ENCODE measurements at regions not wholly inside any gene's neighbourhood (a gene's known extent, or its start where the extent isn't known, plus 50 kb on each side); places are given as distances from the start of the nearest gene placed in this dataset.
"Not testable (repeated sequence)": the region's sequence is repeated elsewhere in the genome, so short reads cannot be mapped to it uniquely, and the experiment has no call there.

DNA sequence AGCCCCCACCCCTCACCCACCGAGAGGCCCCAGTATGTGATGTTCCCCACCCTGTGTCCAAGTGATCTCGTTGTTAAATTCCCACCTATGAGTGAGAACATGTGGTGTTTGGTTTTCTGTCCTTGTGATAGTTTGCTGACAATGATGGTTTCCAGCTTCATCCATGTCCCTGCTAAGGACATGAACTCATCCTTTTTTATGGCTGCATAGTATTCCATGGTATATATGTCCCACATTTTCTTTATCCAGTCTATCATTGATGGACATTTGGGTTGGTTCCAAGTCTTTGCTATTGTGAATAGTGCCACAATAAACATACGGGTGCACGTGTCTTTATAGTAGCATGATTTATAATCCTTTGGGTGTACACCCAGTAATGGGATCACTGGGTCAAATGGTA is 79.2 kb downstream of the PXDC1 start:
- DNase-seq = not testable (repeated sequence)

DNA sequence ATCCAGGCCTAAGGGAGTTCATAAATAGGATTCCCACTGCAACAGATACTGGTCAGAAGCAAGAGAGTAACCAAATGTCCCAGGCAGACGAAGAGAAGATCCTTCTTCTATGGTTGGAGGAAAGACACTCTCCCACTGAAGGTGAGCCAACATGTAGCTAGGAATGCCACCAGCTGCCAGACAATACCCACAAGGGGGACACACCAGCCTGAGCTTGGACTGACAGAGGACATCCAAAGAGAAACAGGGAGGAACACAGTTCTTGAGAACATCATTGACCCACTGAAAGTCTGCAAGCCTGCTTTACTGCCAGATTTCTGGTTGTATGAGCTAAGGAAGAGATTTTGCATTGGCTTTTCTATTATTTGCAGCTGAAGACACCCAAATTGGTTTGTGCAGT is 80.1 kb downstream of the PXDC1 start:
- no peak for DNase-seq

DNA sequence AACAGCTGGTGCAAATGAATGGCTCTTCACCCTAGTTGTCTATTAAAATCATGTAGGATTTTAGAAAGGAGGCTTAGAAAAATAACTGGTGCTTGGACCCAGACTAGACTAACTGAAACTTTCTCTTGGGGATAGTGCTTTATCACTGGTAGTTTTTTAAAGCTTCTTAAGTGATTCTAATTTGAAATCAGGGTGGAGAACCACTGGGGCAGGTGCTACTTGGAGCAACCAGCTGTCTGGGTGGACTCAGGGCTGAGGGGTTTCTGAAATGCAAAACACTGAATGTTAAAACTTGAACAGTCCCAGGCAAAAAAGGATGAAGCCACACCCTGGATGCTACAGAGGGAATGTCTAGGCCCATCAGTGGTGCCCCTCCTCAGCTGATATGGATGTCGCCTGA is 81.2 kb downstream of the PXDC1 start:
- DNase-seq = no peak

DNA sequence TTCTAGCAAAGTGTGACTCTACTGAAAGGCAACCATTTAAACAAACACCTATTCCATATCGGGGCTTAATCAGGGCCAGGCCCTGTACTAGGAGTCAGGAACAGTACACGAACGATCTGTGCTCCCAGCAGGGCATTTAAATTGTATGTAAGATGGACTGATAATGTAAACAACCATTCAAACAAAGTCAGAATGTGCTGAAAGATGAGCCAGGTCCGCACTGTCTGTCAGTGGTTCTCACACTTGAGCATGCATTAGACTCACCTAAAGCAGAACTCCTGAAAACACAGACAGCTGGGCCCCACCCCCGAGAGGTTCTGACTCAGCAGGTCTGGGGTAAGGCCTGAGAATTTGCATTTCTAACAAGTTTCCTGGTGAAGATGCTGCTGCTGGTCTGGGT is 81.6 kb downstream of the PXDC1 start:
- DNase-seq = no peak

DNA sequence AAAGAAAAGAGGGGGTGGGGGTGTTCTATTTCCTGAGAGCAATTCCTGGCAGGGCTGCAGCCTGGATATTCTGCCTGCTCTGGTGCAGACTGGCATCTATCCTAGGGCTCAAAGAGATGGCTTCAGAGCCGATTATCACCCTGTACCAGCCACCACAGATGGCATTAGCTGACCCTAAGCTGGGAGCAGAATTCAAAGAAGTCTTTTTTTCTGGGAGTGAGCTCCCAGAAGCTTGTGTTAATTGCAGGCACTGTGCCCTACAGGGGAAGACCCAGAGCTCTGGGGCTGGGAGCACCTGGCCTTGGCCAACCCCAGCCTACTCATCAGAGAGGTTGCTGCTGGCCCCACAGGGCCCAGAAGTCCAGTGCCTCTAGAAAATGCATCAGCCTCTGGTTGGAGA is 85.9 kb downstream of the PXDC1 start:
- no peak for DNase-seq

DNA sequence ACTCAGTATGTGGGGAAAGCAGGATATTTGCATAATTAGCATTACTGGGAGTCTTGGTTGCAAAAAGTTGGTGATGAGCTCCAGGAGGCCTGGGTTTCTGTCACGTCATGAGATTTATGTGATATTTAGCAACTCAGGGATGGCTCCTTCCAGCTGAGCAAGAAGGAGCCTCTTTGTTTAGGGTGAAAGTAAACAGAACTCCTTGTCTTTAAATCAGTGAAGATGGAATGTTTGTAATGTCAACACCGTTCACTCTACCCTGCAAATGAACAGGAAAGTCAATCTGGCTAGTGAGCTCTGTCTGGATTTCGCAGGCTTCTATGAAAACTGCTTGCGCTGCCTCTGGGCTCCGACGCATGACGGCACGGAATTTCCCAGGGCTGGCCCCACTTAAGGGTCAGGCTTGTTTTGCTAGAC is 86.9 kb downstream of the PXDC1 start:
- DNase-seq = no peak

DNA sequence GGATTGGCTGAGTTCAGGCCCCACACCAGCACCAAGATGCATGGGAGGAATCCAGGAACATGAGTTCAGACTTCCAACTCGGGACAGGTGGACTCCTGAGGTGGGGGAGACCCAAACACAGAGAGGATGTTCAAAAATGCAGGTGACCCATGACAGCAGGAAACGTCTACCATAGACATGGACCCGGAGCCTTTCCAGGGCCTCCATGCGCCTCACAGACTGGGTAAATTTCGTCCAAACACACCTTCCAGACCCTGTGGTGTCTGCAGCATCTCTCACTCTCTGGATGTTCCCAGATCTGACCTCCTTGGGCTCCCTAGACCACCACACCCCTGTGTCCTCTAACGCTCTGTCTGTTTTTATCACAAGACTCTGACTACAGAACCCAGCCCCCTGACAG is 87.7 kb downstream of the PXDC1 start:
- no peak for DNase-seq

DNA sequence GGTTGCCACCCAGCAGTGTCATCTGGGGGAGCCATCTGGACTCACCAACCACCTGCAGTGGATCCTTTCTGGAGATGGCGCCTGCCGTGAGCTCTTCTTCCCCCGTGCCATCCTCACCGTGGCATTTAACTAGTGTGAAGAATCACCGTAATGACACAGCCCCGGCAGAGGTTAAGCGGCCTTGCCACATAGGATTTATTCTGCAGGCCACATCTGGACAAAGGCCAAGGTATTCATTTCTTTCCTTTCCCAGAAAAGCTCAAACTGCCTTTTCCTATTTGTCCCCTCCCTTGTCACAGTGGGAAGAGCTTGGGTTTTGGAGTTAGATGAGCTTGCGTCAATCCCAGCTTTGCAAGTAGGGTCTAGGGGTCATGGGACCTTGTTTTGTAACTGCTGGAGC is 88.4 kb downstream of the PXDC1 start:
- no peak for DNase-seq

DNA sequence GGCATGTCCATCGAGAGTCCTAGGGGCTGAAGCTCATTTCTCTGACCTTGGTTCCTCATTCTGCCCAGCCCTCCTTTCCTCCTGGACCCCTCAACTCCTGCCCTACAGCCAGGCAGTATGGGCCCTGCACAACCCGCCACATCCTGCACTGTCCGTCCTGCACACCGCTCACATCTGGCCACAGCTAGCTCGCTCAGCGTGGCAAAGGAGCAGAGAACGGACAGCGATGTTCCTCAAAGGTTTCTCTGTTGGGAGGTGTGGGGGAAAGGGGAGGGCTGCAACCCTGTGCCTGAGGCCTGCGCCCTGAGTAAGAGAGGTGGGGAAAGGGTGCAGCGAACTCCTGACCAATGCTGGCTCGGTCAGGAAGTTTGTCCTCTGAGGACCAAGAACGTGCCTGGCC is 90.1 kb downstream of the PXDC1 start:
- no peak for DNase-seq

DNA sequence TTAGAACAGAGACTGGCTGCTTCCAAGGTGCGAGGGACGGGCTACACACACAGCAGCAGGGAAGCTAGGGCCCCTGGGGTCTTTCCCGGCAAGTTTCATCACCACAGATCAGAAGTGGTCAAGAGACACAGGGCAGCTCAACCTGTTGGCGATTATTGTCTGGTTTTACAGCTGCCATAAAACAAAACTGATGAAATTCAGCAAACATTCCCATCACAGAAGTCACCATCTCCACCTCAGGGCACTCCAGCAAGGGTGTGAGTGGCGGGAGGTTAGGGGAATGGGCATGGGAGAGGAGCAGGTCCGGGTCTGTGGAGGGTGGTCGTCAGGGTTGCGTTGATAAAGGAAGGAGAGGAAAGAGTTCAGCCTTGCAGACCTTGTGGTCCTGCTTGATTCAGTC is 91.0 kb downstream of the PXDC1 start:
- no peak for DNase-seq

DNA sequence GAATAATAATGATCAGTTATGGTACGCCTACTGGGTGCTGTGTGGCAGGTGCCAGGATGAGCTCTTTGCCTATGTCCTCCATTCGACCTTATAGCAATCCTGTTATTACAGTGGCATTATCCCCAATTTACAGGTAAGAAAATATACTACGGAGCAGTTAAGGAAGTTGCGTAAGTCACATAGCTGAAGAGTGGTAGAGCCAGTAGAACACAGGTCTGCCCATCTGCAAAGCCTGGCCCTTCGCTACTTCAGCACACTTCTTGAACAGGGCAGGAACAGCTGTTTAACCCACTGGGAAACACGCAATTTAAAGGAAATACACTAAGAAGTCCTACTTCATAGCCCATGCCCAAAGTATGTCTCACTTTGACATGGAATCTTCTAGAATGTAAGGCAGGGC is 91.8 kb downstream of the PXDC1 start:
- no peak for DNase-seq

DNA sequence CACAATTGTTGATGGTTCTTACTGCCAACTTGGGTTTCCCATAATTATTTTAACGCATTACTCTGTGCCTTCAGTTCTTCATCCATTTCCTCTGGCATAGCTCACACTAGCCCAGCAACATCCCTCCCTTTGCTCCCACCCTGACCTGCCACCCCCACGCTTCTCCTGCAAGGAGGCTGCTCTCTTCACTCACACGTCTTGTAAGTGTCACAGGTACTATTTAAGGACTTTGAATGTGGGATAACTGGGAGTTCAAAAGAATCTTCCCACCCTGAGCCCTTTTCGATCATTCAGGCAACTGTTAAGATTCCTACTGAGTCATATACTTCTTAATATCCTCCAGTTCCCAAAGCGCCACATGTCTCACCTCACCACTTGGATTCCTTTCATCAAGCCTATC is 95.4 kb downstream of the PXDC1 start:
- DNase-seq = no peak

DNA sequence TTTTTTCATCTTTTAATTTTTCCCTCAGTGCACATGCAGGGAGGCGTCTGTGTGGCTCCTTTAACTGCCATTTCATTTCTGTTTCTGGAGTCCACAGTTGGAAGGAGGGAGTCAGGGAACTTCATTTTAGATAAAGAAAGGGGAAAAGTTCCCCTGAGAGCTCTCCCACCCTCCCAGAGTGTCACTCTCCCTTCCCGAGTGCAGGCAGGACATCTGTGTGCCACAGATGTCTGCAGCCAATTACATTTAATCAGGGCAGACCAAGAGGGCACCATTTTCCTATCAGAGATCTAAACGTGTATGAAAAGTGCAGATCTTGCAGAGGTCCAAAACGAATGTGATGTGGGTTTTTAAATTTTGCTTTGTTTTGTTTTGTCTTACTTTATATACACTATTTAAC is 96.6 kb downstream of the PXDC1 start:
- DNase-seq = no peak

DNA sequence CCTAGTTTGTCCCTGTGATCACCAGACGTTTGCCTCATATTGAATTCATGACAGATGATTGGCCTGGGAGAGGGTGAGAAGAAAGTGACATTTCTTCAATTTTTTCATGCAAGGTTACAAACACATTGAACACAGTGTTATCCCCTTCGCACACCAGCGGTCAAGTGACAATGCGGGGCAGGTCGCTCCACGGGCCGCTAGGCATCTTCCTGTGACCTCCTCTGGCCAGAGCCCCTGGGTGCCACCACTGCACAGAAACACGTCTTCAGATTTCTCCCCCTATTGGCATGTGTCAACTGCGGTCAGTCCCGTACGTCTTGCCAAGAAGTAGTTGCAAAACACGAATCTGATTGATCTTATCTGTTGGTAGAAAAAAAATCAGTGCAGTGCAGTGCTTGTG is 97.1 kb downstream of the PXDC1 start:
- no peak for DNase-seq

DNA sequence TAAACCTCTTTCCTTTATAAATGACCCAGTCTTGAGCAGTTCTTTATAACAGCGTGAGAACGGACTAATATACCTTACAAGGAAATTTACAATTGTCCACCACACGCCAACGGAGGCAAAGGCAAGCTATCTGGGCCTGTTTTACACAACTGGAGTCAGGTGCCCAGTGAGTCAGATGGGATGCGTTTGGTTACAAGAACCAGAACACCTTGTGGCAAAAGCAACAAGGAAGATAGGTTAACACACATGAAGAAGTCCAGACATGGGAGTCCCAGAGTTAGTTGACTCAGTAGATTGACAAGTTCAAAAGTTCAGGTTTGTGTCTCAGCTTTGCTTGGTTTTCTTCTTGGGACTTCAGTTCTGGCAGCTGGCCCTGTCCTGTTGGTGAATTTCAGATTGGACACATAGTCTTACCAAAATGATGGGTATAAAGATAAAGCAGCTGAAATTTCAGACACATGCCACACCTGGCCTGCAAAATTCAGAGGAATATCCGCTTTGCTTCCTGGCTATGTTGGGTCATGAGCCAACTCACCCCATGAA is 97.9 kb downstream of the PXDC1 start:
- no peak for DNase-seq

DNA sequence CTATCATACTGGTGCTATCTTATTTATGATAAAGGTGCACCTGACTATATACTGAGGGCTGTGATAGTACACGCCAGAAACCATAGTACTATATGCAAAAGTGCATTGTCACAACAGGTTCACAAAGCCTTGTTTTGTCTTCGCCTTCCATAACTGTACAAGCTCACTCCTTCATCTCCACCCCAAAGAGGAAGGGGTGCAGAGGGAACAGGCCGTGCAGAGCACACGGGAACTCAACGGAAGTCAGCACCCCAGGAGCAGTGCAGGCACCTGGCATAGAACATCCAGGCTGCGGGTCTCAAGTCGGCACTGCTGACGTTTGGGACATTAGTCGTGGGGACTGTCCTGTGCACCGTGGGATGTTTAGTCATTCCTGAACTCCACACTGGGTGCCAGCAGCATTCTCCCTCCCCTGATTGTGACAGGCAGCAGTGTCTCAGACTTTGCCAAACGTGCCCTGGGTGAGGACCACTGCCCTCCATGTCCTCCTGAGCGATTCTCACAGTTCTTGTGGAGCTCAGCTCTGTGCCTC is 99.7 kb downstream of the PXDC1 start:
- no peak for DNase-seq

DNA sequence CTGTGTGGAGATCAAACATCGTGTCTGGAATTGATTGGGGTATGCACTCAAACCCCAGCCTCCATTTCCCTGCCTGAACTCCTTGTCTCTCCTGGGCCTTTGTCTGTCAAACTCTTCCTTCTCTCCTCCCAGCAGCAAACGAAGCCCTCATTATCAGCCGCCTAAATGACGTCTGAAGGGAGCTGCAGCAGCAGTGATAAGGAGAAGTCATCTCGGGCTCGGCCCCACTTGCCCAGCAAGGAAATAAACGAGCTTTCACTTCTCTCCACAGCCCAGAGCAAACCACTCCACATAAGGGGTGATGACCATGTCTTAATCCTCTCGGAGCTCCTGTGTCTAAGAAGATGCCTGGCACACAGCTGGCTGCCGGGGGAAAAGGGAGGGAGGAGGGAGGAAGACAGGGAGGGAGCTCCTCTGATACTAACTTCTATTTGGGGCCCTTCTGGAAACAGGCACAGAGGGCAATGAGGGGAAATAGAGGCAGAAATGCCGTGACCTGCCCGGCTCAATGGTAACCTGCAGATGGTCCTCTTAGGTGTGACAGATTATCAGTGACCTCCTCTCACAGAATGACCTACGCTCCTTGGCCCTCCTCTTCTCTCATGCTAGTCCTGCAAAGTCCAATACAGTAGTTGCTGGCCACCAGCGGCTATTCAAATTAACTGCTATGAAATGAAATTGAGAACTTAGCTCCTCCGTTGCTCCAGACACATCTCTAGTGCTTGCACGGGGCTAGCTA is 100.4 kb downstream of the PXDC1 start:
- DNase-seq = no peak

DNA sequence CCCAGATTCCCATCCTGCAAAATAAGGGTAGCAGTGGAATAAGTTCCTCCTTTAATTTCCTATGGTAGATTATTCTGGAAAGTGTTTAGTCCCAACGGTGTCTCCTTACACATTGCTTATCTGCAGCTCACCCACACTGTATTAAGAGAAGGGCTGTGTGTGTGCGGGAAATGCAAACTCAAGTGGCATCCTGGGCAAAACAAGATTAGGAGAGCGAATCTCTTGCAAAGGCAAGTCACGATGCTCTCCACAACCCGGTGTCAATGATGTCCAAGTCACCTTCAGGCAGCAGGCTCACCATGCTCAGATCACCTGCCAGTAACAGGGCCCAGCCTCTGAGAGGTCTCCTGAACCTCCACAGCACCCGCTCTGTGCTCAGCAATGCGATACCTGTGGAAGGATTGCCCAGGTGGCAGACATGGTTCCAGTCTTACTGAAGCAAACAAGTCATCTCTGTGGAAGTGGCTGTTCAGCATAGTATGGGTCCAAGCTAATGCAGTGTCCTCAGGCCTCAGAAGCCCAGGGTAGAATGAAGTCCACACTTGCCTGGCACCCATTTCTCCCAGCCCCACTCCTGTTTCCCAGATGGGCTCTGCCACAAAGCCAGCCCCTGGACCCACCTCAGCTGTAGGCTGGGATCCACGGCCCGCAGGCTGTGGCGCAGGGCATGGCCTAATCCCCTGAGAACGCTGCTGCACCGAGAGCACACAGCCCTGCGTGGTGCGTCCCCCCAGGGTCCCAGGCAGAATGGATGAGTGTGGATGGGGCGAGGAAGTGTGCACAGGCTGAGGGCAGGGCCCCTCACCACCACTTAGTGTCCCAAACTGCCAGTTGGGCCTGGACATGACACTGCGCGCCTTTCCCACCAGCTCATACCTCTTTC is 101.2 kb downstream of the PXDC1 start:
- DNase-seq = no peak

DNA sequence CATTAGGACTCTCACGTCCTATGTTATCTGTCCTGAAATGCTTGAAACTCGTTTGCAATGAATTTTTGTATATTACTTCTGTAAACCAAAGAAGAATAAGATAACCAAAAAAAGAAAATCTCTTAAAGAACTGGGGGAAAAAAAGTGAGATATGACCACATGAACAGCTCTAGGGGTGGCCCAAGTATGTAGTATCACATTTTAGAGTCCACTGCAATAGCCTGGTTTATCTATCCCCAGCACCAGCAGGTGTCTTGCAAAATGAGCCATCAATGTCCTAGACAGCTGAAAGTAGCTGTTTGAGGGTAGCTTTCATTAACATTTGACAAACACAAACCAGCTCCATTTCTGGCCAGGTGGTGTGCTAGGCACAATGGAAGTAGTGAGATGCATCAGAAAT is 102.8 kb downstream of the PXDC1 start:
- DNase-seq = no peak

DNA sequence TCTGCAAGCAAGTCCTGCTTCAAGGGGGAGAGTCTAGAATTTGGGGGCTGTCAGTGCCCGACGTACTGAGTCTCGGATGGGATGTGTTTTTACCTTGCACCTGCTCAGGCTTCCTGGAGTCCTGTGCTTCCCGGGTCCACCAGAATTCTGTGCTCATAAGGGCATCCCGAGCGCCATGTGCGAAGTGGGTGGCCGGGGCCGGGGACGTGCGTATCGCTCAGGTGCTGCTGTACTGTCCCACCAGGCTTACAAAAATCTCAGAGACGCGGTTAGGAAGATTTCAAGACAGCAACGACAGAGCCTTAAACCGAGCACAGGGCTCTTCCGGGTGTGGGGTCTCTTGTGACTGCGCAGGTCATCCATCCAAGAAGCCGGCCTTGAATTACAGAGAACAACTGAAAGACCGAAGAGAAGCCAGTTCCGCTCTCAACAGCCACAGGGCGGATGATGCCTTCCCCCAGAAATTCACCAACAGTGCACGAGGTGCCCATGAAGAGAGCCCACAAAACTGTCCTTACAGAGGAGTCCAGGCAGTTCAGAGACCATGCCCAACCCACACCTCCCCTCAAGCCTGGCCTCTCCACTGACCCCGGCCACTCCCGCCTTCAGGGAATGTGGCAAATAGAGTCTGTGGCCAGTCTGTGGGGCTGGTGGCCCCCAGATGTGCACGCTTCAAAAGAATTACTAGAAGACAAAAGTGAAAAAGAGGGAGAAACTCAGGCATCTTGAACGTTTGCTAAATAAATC is 104.7 kb downstream of the PXDC1 start:
- no peak for DNase-seq

DNA sequence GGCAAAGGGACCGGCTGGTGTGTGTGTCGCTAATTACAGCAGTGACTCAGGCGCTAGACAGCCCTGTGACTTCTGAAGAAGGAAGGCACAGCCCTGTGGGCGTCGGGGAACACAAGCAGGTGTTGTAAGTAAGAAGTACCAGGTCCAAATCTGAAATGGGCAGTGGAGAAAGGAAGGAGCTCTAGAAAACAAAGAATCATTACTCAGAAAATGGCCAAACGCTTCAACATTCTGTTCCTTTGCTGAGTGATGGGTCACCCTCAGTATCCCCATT is 106.8 kb downstream of the PXDC1 start:
- no peak for DNase-seq

DNA sequence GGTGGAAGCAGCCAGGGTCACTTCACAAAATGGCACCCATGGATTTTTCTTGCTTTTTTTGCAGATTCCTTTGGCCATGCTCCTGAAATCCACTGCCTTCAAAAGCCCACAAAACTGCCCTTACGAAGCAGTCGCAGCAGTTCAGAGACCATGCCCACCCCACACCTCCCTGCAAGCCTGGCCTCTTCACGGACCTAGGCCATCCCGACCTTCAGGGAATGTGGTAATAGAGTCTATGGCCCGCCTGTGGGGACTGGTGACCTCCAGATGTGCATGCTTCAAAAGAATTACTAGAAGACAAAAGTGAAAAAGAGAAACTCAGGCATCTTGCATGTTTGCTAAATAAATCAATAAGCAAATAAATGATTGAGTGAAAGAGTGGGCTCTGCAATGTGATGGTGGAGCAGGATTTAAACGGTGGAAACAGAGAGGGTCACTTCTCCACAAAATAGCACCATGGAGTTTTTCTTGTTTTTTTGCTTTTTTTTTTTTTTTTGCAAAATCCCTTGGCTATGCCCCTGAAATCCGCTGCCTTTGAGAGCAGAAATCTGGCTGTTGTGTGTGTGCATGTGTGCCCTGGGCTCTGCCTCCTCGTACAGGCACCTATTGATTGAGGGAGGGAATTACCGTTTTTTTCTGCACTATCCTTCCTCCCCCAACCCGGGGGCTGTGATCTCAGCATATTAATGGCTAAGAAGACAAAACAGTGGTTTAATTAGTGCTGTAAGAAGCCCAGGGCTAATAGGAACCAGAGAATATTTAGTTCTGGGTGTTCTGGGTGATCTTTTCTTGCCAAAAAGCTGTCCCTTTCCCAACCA is 107.4 kb downstream of the PXDC1 start:
- no peak for DNase-seq

DNA sequence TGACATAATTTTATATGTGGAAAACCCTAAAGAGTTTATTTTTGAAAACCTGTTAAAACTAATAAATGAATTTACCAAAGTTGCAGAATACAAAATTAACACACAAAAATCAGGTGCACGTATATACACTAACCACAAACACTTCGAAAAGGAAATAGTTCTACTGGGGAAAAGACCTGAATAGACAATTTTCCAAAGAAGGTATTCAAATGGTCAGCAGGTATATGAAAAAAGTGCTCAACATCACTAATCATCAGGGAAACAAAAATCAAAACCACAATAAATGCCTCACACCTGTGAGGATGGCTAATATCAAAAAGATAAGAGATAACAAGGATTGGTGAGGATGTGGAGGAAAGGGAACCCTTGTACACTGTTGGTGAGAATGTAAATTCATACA is 110.6 kb downstream of the PXDC1 start:
- no peak for DNase-seq

All from NCI-H1417 treated with DMSO at 0.1 percent for 48 hours (cell line).